ENCODE measurements at regions not wholly inside any gene's neighbourhood (a gene's known extent, or its start where the extent isn't known, plus 50 kb on each side); places are given as distances from the start of the nearest gene placed in this dataset.

DNA sequence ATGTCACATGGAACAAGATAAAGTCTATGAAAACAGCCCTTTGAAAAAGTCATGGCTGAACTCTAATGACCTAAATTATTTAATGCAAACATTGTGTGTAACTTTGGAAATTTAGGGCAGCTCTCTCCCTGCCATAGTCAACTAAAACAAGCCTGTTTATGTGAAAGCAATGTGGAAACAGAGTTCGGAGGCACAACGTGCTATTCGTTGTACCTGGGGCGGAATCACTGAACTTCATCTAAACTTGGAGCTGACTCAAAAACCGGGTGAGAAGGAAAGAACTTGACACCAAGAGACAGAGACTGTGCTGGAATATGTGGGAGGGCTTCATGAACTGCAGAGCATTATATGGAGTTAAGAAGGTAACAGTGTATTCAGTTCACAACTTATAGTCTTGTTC lies 764.9 kb upstream of the GOLIM4 start:
- TF ChIP-seq, protein P1, sequence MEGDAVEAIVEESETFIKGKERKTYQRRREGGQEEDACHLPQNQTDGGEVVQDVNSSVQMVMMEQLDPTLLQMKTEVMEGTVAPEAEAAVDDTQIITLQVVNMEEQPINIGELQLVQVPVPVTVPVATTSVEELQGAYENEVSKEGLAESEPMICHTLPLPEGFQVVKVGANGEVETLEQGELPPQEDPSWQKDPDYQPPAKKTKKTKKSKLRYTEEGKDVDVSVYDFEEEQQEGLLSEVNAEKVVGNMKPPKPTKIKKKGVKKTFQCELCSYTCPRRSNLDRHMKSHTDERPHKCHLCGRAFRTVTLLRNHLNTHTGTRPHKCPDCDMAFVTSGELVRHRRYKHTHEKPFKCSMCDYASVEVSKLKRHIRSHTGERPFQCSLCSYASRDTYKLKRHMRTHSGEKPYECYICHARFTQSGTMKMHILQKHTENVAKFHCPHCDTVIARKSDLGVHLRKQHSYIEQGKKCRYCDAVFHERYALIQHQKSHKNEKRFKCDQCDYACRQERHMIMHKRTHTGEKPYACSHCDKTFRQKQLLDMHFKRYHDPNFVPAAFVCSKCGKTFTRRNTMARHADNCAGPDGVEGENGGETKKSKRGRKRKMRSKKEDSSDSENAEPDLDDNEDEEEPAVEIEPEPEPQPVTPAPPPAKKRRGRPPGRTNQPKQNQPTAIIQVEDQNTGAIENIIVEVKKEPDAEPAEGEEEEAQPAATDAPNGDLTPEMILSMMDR (conservative IDR thresholded peaks at IDR 0.05; ENCODE audit: low read depth in 2 of 2), result no peak
- TF ChIP-seq POLR2AphosphoS5 (IDR thresholded peaks at IDR 0.05; ENCODE audit: low read depth), result no peak
- no peak for TF ChIP-seq NANOG (IDR thresholded peaks at IDR 0.05; ENCODE audit: borderline replicate concordance)

All from GM23338 (cell line).